DOHH2 (cell line): ENCODE measurements at regions not wholly inside any gene's neighbourhood (a gene's known extent, or its start where the extent isn't known, plus 50 kb on each side); places are given as distances from the start of the nearest gene placed in this dataset.

ENCODE experiments used
- H3F3A ChIP-seq: fragments of 200-600 bp; sonication (generic), shearing (Covaris generic); 2 replicates; pipeline ENCODE4 v1.6.0; 2016; ENCODE audit warnings: antibody characterized with exemption, mild to moderate bottlenecking; ENCODE audit not compliant: control insufficient read depth, insufficient read depth
- H3K27ac ChIP-seq: fragments of 200-600 bp; sonication (generic); 2 replicates; pipeline ENCODE4 v1.5.1; 2014; ENCODE audit warnings: low read depth, mild to moderate bottlenecking, low read length, moderate library complexity
- H3K27me3 ChIP-seq: fragments of 200-600 bp; sonication (generic); 2 replicates; pipeline ENCODE4 v1.6.1; 2014; ENCODE audit warnings: mild to moderate bottlenecking, low read length, mixed read lengths; ENCODE audit not compliant: control insufficient read depth
- H3K36me3 ChIP-seq: fragments of 200-600 bp; sonication (generic); 2 replicates; pipeline ENCODE4 v1.6.1; 2014; ENCODE audit warnings: mild to moderate bottlenecking, low read length, moderate library complexity, mixed read lengths; ENCODE audit not compliant: control insufficient read depth
- H3K4me1 ChIP-seq: fragments of 200-600 bp; sonication (generic); 2 replicates; pipeline ENCODE4 v1.6.1; 2014; ENCODE audit warnings: mild to moderate bottlenecking, low read length, mixed read lengths; ENCODE audit not compliant: control insufficient read depth
- H3K4me2 ChIP-seq: fragments of 200-600 bp; sonication (generic); 2 replicates; pipeline ENCODE4 v1.6.0; 2014; ENCODE audit warnings: mild to moderate bottlenecking, low read length, moderate library complexity
- H3K4me3 ChIP-seq: fragments of 200-600 bp; sonication (generic); 2 replicates; pipeline ENCODE4 v1.5.1; 2014; ENCODE audit warnings: mild to moderate bottlenecking, low read length, mixed read lengths
- H3K79me2 ChIP-seq: fragments of 200-600 bp; sonication (generic); 2 replicates; pipeline ENCODE4 v1.6.1; 2014; ENCODE audit warnings: mild to moderate bottlenecking, low read length, mixed read lengths; ENCODE audit not compliant: control insufficient read depth
- H3K9me2 ChIP-seq: fragments of 200-600 bp; sonication (generic); replicated peaks from 2 replicates; pipeline ENCODE4 v1.6.1; 2014; ENCODE audit warnings: mild to moderate bottlenecking, low read length, mixed read lengths; ENCODE audit not compliant: control insufficient read depth
- H3K9me3 ChIP-seq: fragments of 200-600 bp; sonication (generic); 2 replicates; pipeline ENCODE4 v1.6.1; 2014; ENCODE audit warnings: antibody characterized with exemption, low read length, mixed read lengths; ENCODE audit not compliant: control insufficient read depth, insufficient read depth
- H4K20me1 ChIP-seq: fragments of 200-600 bp; sonication (generic); 2 replicates; pipeline ENCODE4 v1.6.0; 2014; ENCODE audit warnings: low read depth, mild to moderate bottlenecking, antibody characterized with exemption, low read length, moderate library complexity; ENCODE audit not compliant: control insufficient read depth, insufficient read depth
- EZH2phosphoT487 ChIP-seq: fragments of 200-600 bp; sonication (generic); IDR thresholded peaks from 2 replicates; pipeline ENCODE4 v1.6.1; 2017; ENCODE audit warnings: borderline replicate concordance, mild to moderate bottlenecking, antibody characterized with exemption, low read length, moderate library complexity, mixed read lengths
- TF ChIP-seq, protein P1 (sequence below): fragments of 200-600 bp; sonication (generic); IDR thresholded peaks from one replicate; pipeline ENCODE4 v1.5.1; 2014; ENCODE audit warnings: antibody characterized with exemption, mild to moderate bottlenecking, low read depth, low read length; ENCODE audit not compliant: poor library complexity, severe bottlenecking

DNA sequence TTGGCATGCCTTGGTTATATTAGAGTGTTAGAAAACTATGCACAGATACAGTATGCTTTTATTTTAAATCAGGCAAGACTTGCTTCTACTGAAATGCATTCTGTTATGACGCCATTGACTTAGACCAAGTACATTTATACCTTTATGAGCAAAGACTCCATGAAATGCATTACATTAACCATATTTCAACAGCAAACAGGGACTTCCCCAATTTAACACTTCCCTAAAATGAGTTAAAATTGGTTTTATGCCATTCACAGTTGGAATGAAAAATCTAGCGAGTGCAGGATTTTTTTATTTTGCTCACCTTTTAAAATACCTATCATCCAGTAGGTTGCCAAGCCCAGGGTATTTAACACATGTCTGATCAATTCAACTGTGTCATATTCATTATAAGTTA, 272.1 kb upstream of the IZUMO3 start:
- Histone ChIP-seq H3K4me3 (no peak overlapping the region), H3K4me1 (no peaks in the 10 kb centered on the region), H3K9me3 (no peaks in the 10 kb centered on the region), H3K27ac (no peak overlapping the region), H3K4me2 (no peak overlapping the region), H3K36me3 (no peaks in the 10 kb centered on the region), H4K20me1 (no peaks in the 10 kb centered on the region), H3K9me2 (no peaks in the 10 kb centered on the region), H3K79me2 (no peaks in the 10 kb centered on the region), H3K27me3 (no peaks in the 10 kb centered on the region), H3F3A (no peaks in the 10 kb centered on the region)
- TF ChIP-seq, protein P1, sequence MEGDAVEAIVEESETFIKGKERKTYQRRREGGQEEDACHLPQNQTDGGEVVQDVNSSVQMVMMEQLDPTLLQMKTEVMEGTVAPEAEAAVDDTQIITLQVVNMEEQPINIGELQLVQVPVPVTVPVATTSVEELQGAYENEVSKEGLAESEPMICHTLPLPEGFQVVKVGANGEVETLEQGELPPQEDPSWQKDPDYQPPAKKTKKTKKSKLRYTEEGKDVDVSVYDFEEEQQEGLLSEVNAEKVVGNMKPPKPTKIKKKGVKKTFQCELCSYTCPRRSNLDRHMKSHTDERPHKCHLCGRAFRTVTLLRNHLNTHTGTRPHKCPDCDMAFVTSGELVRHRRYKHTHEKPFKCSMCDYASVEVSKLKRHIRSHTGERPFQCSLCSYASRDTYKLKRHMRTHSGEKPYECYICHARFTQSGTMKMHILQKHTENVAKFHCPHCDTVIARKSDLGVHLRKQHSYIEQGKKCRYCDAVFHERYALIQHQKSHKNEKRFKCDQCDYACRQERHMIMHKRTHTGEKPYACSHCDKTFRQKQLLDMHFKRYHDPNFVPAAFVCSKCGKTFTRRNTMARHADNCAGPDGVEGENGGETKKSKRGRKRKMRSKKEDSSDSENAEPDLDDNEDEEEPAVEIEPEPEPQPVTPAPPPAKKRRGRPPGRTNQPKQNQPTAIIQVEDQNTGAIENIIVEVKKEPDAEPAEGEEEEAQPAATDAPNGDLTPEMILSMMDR: no peak
- TF ChIP-seq EZH2phosphoT487: no peak

DNA sequence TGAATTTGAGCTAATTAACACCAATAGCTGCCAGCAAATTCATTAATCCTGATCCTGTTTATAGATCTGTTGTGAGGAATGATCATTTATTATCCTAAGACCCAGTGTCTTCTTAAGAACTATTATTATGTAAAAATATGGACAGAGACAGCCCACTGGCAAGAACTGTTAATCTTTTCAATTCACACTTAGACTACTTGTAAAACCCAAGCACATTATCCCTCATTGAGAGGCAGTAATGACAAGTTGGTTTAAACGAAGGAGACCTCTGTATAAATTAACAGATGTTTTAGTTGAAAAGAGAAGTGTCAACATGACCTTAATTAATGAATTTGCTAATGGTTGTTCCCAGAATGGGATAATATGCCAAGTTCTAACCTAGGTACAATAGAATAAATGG, 270.3 kb upstream of the IZUMO3 start:
- Histone ChIP-seq H3K9me2 (no peaks in the 10 kb centered on the region), H3K36me3 (no peaks in the 10 kb centered on the region), H3K4me1 (no peaks in the 10 kb centered on the region), H3K27ac (no peak overlapping the region), H3K4me3 (no peak overlapping the region), H4K20me1 (no peaks in the 10 kb centered on the region), H3K27me3 (no peaks in the 10 kb centered on the region), H3F3A (no peaks in the 10 kb centered on the region), H3K9me3 (no peaks in the 10 kb centered on the region), H3K79me2 (no peaks in the 10 kb centered on the region), H3K4me2 (no peak overlapping the region)
- no peak for TF ChIP-seq EZH2phosphoT487
- TF ChIP-seq, protein P1: no peak

DNA sequence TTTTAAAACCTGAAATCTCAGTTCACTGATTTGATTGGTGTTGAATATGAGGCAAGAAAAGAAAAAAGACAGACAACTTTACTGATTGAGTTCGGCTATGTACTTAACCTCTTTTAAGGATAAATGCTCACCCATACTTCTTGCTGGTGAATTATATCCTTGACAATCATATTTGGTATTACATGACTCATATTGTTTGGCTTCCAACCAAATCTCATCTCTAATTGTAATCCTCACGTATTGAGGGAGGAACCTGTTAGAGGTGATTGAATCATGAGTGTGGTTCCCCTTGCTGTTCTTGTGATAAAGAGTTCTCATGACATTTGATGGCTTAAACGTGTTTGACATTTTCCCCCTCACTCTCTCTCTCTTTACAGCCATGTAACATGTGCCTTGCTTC, 255.6 kb upstream of the IZUMO3 start:
- Histone ChIP-seq H3F3A (no peaks in the 10 kb centered on the region), H3K4me1 (no peaks in the 10 kb centered on the region), H3K27me3 (no peaks in the 10 kb centered on the region), H3K4me3 (no peak overlapping the region), H3K27ac (no peak overlapping the region), H3K79me2 (no peaks in the 10 kb centered on the region), H3K9me3 (no peaks in the 10 kb centered on the region), H3K4me2 (no peak overlapping the region), H3K9me2 (no peaks in the 10 kb centered on the region), H3K36me3 (no peaks in the 10 kb centered on the region), H4K20me1 (no peaks in the 10 kb centered on the region)
- TF ChIP-seq, protein P1: no peak
- no peak for TF ChIP-seq EZH2phosphoT487

DNA sequence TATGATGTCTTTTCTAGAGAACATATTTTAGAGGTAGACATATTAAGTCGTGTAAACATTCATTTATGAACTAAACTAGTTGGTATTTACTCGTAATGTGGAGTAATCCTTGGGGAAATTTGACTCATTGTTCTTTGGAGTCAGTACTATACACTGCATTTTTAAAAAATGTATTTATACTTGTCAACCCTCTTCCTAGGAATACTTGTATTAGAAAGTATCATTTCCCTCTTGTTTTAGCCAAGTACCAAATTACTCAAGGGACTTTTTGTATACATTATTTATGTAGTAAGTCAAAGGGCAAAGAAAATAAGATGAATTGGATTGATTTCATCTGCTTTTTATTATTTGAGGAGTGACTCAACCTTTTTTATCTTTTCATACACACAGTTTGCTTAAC, 248.1 kb upstream of the IZUMO3 start:
- no peak for TF ChIP-seq EZH2phosphoT487
- TF ChIP-seq, protein P1: no peak
- Histone ChIP-seq H3K27ac (no peak overlapping the region), H3K79me2 (no peaks in the 10 kb centered on the region), H3K4me3 (no peak overlapping the region), H3F3A (no peaks in the 10 kb centered on the region), H3K4me2 (no peak overlapping the region), H3K9me3 (no peaks in the 10 kb centered on the region), H3K27me3 (no peaks in the 10 kb centered on the region), H4K20me1 (no peaks in the 10 kb centered on the region), H3K36me3 (no peaks in the 10 kb centered on the region), H3K9me2 (no peaks in the 10 kb centered on the region), H3K4me1 (no peaks in the 10 kb centered on the region)
